ENCODE measurements at regions not wholly inside any gene's neighbourhood (a gene's known extent, or its start where the extent isn't known, plus 50 kb on each side); places are given as distances from the start of the nearest gene placed in this dataset.

GRCh38 chrX:147803948-147804347 is 107.8 kb upstream of the FMR1 start:
- H3K4me1 Mint-ChIP-seq (ENCODE audit: low read depth in 2 of 2), result no peaks in the 10 kb centered on the region
- H3K9me3 Mint-ChIP-seq, result peaks cover 3% of the 10 kb centered on the region
- no peaks in the 10 kb centered on the region for H3K36me3 Mint-ChIP-seq
- peaks cover 0 to 4% of the 10 kb centered on the region in 2 donors for H3K27me3 Mint-ChIP-seq
- H3K27ac Mint-ChIP-seq, result no peak overlapping the region
- ATAC-seq (no peak), DNase-seq (ENCODE audit: low spot score) (no peak)
- no peak overlapping the region for H3K4me3 Mint-ChIP-seq

GRCh38 chrX:147811803-147812202 is 99.9 kb upstream of the FMR1 start:
- no peak overlapping the region for H3K4me3 Mint-ChIP-seq
- peaks cover 7 to 9% of the 10 kb centered on the region in 2 donors for H3K27me3 Mint-ChIP-seq
- no peak overlapping the region for H3K27ac Mint-ChIP-seq
- H3K9me3 Mint-ChIP-seq, result no peaks in the 10 kb centered on the region
- H3K36me3 Mint-ChIP-seq, result no peaks in the 10 kb centered on the region
- H3K4me1 Mint-ChIP-seq (ENCODE audit: low read depth in 2 of 2), result no peaks in the 10 kb centered on the region
- DNase-seq (ENCODE audit: low spot score) (no peak), ATAC-seq (no peak)

DNA sequence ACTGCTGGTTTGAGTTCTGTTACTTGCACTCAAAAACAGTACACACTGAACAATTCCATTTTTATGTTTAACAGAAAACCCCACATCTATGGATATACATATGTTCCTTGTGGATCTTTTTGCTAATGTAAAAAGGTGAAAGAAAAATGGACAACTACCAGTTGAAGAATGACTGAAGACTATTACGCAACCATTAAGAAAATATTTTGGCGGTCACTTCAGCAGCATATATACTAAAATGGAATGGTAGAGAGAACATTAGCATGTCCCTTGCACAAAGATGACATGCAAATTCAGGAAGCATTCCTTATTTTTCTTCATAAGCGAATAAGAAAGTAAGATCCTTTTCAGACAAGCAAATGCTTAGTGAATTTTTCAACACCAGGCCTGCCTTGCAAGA is 84.6 kb upstream of the FMR1 start:
- ATAC-seq (no peak), DNase-seq (ENCODE audit: low spot score) (no peak)
- H3K4me3 Mint-ChIP-seq, result no peak overlapping the region
- H3K27me3 Mint-ChIP-seq, result peaks cover 2 to 7% of the 10 kb centered on the region in 2 donors
- H3K36me3 Mint-ChIP-seq, result peaks cover 9% of the 10 kb centered on the region
- H3K4me1 Mint-ChIP-seq (ENCODE audit: low read depth in 2 of 2), result no peaks in the 10 kb centered on the region
- H3K27ac Mint-ChIP-seq, result no peak overlapping the region
- H3K9me3 Mint-ChIP-seq, result peaks cover 11% of the 10 kb centered on the region

- DNase-seq (ENCODE audit: low spot score) (no peak), ATAC-seq (no peak)
- Mint-ChIP-seq H3K27ac (no peak overlapping the region), H3K36me3 (peaks cover 5% of the 10 kb centered on the region), H3K4me1 (ENCODE audit: low read depth in 2 of 2) (no peaks in the 10 kb centered on the region), H3K27me3 (peaks cover 4 to 8% of the 10 kb centered on the region in 2 donors), H3K4me3 (no peak overlapping the region), H3K9me3 (peaks cover 7% of the 10 kb centered on the region)
Measured at GRCh38 chrX:147828719-147829118, 83.0 kb upstream of the FMR1 start.

- H3K4me3 Mint-ChIP-seq, result no peak overlapping the region
- no peak for DNase-seq (ENCODE audit: low spot score)
- peaks cover 13 to 24% of the 10 kb centered on the region in 2 donors for H3K27me3 Mint-ChIP-seq
- ATAC-seq, result no peak
- H3K36me3 Mint-ChIP-seq, result peaks cover 5% of the 10 kb centered on the region
- peaks cover 7% of the 10 kb centered on the region for H3K9me3 Mint-ChIP-seq
- H3K27ac Mint-ChIP-seq, result no peak overlapping the region
- no peaks in the 10 kb centered on the region for H3K4me1 Mint-ChIP-seq (ENCODE audit: low read depth in 2 of 2)
Measured at GRCh38 chrX:147832707-147833348, 78.9 kb upstream of the FMR1 start.

DNA sequence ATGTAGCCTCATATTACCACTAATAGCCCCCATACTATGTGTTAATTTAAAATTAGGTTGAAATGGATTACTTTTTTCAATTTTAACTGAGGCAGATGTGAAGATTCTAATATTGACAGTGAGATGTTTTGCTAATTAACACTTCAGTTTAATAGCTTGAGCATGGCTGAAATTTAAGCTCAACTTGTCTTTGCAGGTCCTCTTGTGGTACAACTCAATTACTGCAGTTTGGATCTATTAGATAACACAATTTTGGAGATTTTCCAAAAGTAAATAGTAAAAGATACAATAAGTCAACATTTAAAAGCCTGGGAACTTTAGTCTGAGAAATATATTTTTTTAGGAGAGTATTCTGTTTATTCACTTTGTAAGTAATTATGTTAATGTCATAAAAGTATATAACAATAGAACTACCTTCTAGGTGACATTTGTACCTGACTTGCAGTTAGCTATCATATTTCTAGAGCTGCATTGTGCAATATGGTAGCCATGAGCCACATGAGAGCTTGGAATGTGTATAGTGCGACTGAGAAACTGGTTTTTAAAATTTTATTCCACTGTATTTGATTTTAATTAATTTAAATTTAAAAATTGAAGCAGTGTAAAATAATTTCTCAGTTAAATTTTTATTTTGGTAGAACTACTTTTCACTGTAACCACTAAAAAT is 73.1 kb upstream of the FMR1 start:
- H3K27me3 Mint-ChIP-seq, result peaks cover 16 to 21% of the 10 kb centered on the region in 2 donors
- no peak overlapping the region for H3K27ac Mint-ChIP-seq
- ATAC-seq, result no peak
- no peaks in the 10 kb centered on the region for H3K4me1 Mint-ChIP-seq (ENCODE audit: low read depth in 2 of 2)
- no peak overlapping the region for H3K4me3 Mint-ChIP-seq
- DNase-seq (ENCODE audit: low spot score), result no peak
- no peaks in the 10 kb centered on the region for H3K36me3 Mint-ChIP-seq
- H3K9me3 Mint-ChIP-seq, result no peaks in the 10 kb centered on the region

DNA sequence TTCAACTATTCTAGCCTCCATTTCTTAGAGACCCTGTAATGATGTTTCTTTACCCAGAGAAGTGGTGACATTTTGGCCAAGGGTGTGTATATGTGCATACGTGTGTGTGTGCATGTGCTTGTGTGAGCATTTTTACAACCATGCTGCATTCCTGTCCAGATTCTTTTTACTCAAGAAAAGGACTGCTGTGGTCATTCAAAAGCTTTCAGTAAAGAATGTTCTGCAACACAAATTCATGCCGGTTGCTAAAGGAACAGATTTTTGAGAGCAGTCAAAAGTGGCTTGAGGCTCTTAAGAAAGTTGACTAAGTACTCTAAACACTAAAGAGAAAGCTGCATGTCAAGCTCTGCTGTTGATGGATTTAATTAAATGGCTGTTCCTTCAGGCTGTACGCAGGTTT is 65.0 kb upstream of the FMR1 start:
- H3K27ac Mint-ChIP-seq, result no peak overlapping the region
- no peaks in the 10 kb centered on the region for H3K9me3 Mint-ChIP-seq
- ATAC-seq (no peak), DNase-seq (ENCODE audit: low spot score) (no peak)
- H3K27me3 Mint-ChIP-seq, result peaks cover 0 to 9% of the 10 kb centered on the region in 2 donors
- H3K4me1 Mint-ChIP-seq (ENCODE audit: low read depth in 2 of 2), result peaks cover 0 to 3% of the 10 kb centered on the region in 2 donors
- no peak overlapping the region for H3K4me3 Mint-ChIP-seq
- no peaks in the 10 kb centered on the region for H3K36me3 Mint-ChIP-seq

DNA sequence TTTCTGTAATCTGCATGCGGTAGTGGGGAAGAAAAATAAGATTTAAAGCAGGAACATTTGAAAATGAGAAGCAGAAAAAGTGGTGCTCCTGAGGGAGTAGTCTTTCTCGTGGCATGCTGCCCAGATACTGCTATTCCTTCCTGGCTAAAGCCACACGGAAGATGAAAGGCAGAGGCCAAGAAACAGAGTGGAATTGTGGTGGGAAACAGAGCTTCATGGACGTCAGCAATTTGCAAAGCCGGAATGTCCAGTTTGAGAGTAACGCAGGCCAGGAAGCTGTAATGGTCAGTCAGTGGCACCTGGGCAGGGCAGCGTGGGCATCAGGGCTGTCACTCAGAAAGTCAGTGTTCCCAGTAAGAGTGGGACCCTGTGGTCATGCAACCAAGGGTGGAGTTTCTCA is 63.7 kb upstream of the FMR1 start:
- Mint-ChIP-seq H3K9me3 (no peaks in the 10 kb centered on the region), H3K36me3 (no peaks in the 10 kb centered on the region)

GRCh38 chrX:147848543-147849443 is 62.9 kb upstream of the FMR1 start:
- Mint-ChIP-seq H3K27me3 (peaks cover 0 to 7% of the 10 kb centered on the region in 2 donors), H3K9me3 (no peaks in the 10 kb centered on the region), H3K4me3 (no peak overlapping the region), H3K36me3 (no peaks in the 10 kb centered on the region), H3K4me1 (ENCODE audit: low read depth in 2 of 2) (peaks cover 0 to 3% of the 10 kb centered on the region in 2 donors), H3K27ac (no peak overlapping the region)
- ATAC-seq, result no peak
- no peak for DNase-seq (ENCODE audit: low spot score)

More for the DNA sequence above, 63.7 kb upstream of the FMR1 start:
- H3K4me1 Mint-ChIP-seq (ENCODE audit: low read depth in 2 of 2), result peaks cover 0 to 3% of the 10 kb centered on the region in 2 donors
- ATAC-seq (no peak), DNase-seq (ENCODE audit: low spot score) (no peak)
- H3K4me3 Mint-ChIP-seq, result no peak overlapping the region
- no peak overlapping the region for H3K27ac Mint-ChIP-seq
- H3K27me3 Mint-ChIP-seq, result peaks cover 0 to 7% of the 10 kb centered on the region in 2 donors

DNA sequence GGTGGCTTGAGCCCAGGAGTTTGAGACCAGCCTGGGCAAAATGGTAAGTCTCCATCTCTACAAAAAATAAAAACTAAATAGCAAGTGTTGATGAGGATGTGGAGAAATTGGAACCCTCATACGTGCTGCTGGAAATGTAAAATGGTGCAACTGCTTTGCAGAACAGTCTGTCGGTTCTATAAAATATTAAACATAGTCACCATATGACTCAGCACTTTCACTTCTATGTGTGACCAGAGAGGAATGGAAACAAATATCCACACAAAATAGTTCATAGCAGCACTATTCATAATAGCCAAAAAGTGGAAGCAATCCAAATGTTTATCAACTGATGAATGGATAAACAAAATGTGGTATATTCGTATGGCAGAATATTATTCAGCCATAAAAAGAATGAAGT is 60.8 kb upstream of the FMR1 start:
- DNase-seq (ENCODE audit: low spot score), result no peak
- Mint-ChIP-seq H3K36me3 (no peaks in the 10 kb centered on the region), H3K27ac (no peak overlapping the region), H3K4me3 (no peak overlapping the region), H3K4me1 (ENCODE audit: low read depth in 2 of 2) (peaks cover 0 to 3% of the 10 kb centered on the region in 2 donors), H3K27me3 (peaks cover 0 to 7% of the 10 kb centered on the region in 2 donors), H3K9me3 (no peaks in the 10 kb centered on the region)
- no peak for ATAC-seq

- Mint-ChIP-seq H3K4me1 (ENCODE audit: low read depth in 2 of 2) (peaks cover 0 to 3% of the 10 kb centered on the region in 2 donors), H3K9me3 (no peaks in the 10 kb centered on the region), H3K27ac (no peak overlapping the region), H3K36me3 (no peaks in the 10 kb centered on the region), H3K4me3 (no peak overlapping the region), H3K27me3 (peaks cover 0 to 5% of the 10 kb centered on the region in 2 donors)
- DNase-seq (ENCODE audit: low spot score), result no peak
- no peak for ATAC-seq
Measured at GRCh38 chrX:147853701-147854100, 58.0 kb upstream of the FMR1 start.

DNA sequence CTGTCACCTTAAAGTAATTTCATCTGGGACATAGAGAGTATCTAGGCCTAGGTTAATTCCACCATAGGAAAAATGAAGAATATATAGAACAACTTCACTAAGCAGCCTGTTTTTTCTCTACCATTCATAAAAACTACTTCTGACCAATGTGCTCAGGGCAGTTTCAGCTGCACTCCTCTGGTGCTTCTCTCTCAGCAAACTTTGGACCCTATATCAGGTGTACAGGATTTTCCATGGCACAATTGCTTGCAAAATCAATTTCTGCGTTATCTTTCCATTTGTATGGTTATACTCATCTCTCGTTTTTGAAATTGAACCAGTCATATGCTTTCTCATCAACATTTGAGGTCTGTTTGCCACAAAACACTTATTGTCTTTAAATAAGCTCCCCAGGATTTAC is 52.1 kb upstream of the FMR1 start:
- Mint-ChIP-seq H3K4me1 (ENCODE audit: low read depth in 2 of 2) (no peaks in the 10 kb centered on the region), H3K27me3 (no peaks in the 10 kb centered on the region), H3K4me3 (no peak overlapping the region), H3K36me3 (no peaks in the 10 kb centered on the region), H3K9me3 (no peaks in the 10 kb centered on the region), H3K27ac (no peak overlapping the region)
- ATAC-seq (no peak), DNase-seq (ENCODE audit: low spot score) (no peak)
